HEK293T (cell line): ENCODE measurements at regions not wholly inside any gene's neighbourhood (a gene's known extent, or its start where the extent isn't known, plus 50 kb on each side); places are given as distances from the start of the nearest gene placed in this dataset.

Source experiments
- CTCF ChIA-PET: fragments of 350-600 bp; formaldehyde crosslinking; extraction: SDS; loops from one replicate; lab custom pipeline; 2021; ENCODE audit warnings: antibody characterized with exemption, inconsistent platforms; lab: Yijun Ruan, JAX
- POLR2A ChIA-PET: fragments of 350-600 bp; formaldehyde crosslinking; extraction: SDS; loops from one replicate; lab custom pipeline; 2020; ENCODE audit warnings: antibody characterized with exemption, inconsistent platforms; lab: Yijun Ruan, JAX
- DNase-seq: peaks from one replicate; pipeline ENCODE4 v3.0.0; 2012; ENCODE audit warnings: mixed read lengths; ENCODE audit errors: extremely low spot score
- ARNT ChIP-seq: fragments of 450-650 bp; IDR thresholded peaks from 2 replicates; pipeline ENCODE4 v1.6.1; 2017; ENCODE audit warnings: mild to moderate bottlenecking
- BHLHE40 ChIP-seq: fragments of 450-650 bp; IDR thresholded peaks from 2 replicates; pipeline ENCODE4 v1.6.1; 2016; ENCODE audit warnings: mild to moderate bottlenecking, moderate library complexity, borderline replicate concordance
- CTBP1 ChIP-seq: fragments of 450-650 bp; IDR thresholded peaks from 2 replicates; pipeline ENCODE4 v1.6.1; 2016; ENCODE audit warnings: borderline replicate concordance
- ELF4 ChIP-seq: fragments of 450-650 bp; IDR thresholded peaks from 2 replicates; pipeline ENCODE4 v1.6.1; 2017; ENCODE audit warnings: antibody characterized with exemption
- FOXA1 ChIP-seq: fragments of 450-650 bp; IDR thresholded peaks from 2 replicates; pipeline ENCODE4 v1.6.1; 2016; ENCODE audit warnings: mild to moderate bottlenecking
- FOXK2 ChIP-seq: fragments of 450-650 bp; IDR thresholded peaks from 2 replicates; pipeline ENCODE4 v1.6.1; 2016; ENCODE audit warnings: mild to moderate bottlenecking
- FOXM1 ChIP-seq: fragments of 450-650 bp; IDR thresholded peaks from 2 replicates; pipeline ENCODE4 v1.6.1; 2017; ENCODE audit warnings: mild to moderate bottlenecking, borderline replicate concordance
- HDGF ChIP-seq: fragments of 450-650 bp; IDR thresholded peaks from 2 replicates; pipeline ENCODE4 v1.6.1; 2017; ENCODE audit warnings: antibody characterized with exemption, borderline replicate concordance
- L3MBTL2 ChIP-seq: fragments of 450-650 bp; conservative IDR thresholded peaks from 2 replicates; pipeline ENCODE4 v1.6.1; 2016; ENCODE audit warnings: mild to moderate bottlenecking
- LEF1 ChIP-seq: fragments of 450-650 bp; IDR thresholded peaks from 2 replicates; pipeline ENCODE4 v1.6.1; 2017; ENCODE audit warnings: mild to moderate bottlenecking, borderline replicate concordance
- NFRKB ChIP-seq: fragments of 450-650 bp; IDR thresholded peaks from 2 replicates; pipeline ENCODE4 v1.6.1; 2016; ENCODE audit warnings: mild to moderate bottlenecking, moderate library complexity
- PKNOX1 ChIP-seq: fragments of 450-650 bp; IDR thresholded peaks from 2 replicates; pipeline ENCODE4 v1.6.1; 2016
- SP1 ChIP-seq: fragments of 450-650 bp; IDR thresholded peaks from 2 replicates; pipeline ENCODE4 v1.6.1; 2017
- SUZ12 ChIP-seq: fragments of 450-650 bp; IDR thresholded peaks from 2 replicates; pipeline ENCODE4 v1.6.1; 2016; ENCODE audit warnings: mild to moderate bottlenecking
- TARDBP ChIP-seq: fragments of 450-650 bp; IDR thresholded peaks from 2 replicates; pipeline ENCODE4 v1.6.1; 2016
- ZNF384 ChIP-seq: fragments of 450-650 bp; IDR thresholded peaks from 2 replicates; pipeline ENCODE4 v1.6.1; 2016

GRCh38 chr10:117698809-117699208 is 156.3 kb downstream of the EMX2 start:
- ChIA-PET POLR2A (no interaction called here), CTCF (no interaction called here)
- no peak for DNase-seq
- TF ChIP-seq L3MBTL2 (no peak), ZNF384 (no peak), ELF4 (no peak), ARNT (no peak), FOXM1 (no peak), SP1 (no peak), SUZ12 (no peak)

- no peak for DNase-seq
- ChIA-PET CTCF (no interaction called here), POLR2A (no interaction called here)
- TF ChIP-seq FOXA1 (no peak), BHLHE40 (no peak), CTBP1 (no peak), LEF1 (no peak), HDGF (no peak), TARDBP (no peak), ARNT (no peak), ELF4 (no peak), L3MBTL2 (no peak), FOXK2 (no peak), NFRKB (no peak), PKNOX1 (no peak), SP1 (no peak), SUZ12 (no peak)
Measured at GRCh38 chr10:117699436-117700075, 157.0 kb downstream of the EMX2 start.

- CTCF ChIA-PET: no interaction called here
- no peak for DNase-seq
- TF ChIP-seq NFRKB: no peak
- TF ChIP-seq HDGF: no peak
- POLR2A ChIA-PET: no interaction called here
Measured at GRCh38 chr10:117710181-117710798, 167.7 kb downstream of the EMX2 start.

GRCh38 chr10:117716889-117717288 is 174.3 kb downstream of the EMX2 start:
- ChIA-PET POLR2A (no interaction called here), CTCF (interaction anchor here (0.7 kb wide), 1 partner anchor 9 kb away, joined by 4 read pairs; no protein-coding TSS in a partner anchor)
- DNase-seq: no peak
- TF ChIP-seq ELF4 (no peak), ARNT (no peak), SP1 (no peak), ZNF384 (no peak), TARDBP (no peak), BHLHE40 (no peak), PKNOX1 (no peak), FOXK2 (no peak), NFRKB (no peak), CTBP1 (no peak), L3MBTL2 (no peak), SUZ12 (no peak), FOXA1 (no peak)

GRCh38 chr10:117718986-117719920 is 176.7 kb downstream of the EMX2 start:
- no peak for DNase-seq
- TF ChIP-seq BHLHE40 (no peak), ARNT (no peak), SUZ12 (no peak), CTBP1 (no peak)
- CTCF ChIA-PET: no interaction called here
- POLR2A ChIA-PET: no interaction called here

- no peak for TF ChIP-seq PKNOX1
- TF ChIP-seq ELF4: no peak
- no peak for TF ChIP-seq FOXA1
- no peak for TF ChIP-seq LEF1
- TF ChIP-seq ZNF384: no peak
- no peak for TF ChIP-seq TARDBP
- TF ChIP-seq SP1: no peak
- no peak for TF ChIP-seq HDGF
- TF ChIP-seq NFRKB: no peak
- no peak for TF ChIP-seq L3MBTL2
- TF ChIP-seq FOXM1: no peak
- no peak for TF ChIP-seq FOXK2
- ChIA-PET POLR2A (no interaction called here), CTCF (interaction anchor here (0.5 kb wide), 1 partner anchor 76 kb away, joined by 4 read pairs; no protein-coding TSS in a partner anchor)
- no peak for DNase-seq
Measured at GRCh38 chr10:117720931-117721835, 178.6 kb downstream of the EMX2 start.
